ENCODE measurements at regions not wholly inside any gene's neighbourhood (a gene's known extent, or its start where the extent isn't known, plus 50 kb on each side); places are given as distances from the start of the nearest gene placed in this dataset.
A peak's percentile ranks its signal among the peaks of the same experiment; 100 is the strongest.

- Histone ChIP-seq H3K4me3 (ENCODE audit: low read length in 2 of 2) (no peak overlapping the region), H3K27ac (ENCODE audit: low read depth in 2 of 2, low read length in 2 of 2) (no peak overlapping the region), H3K9me3 (ENCODE audit: control insufficient read depth in 2 of 2, low read length in 2 of 2) (no peaks in the 10 kb centered on the region), H3K36me3 (ENCODE audit: control insufficient read depth in 2 of 2, insufficient read depth in 2 of 2, low read length in 2 of 2) (no peaks in the 10 kb centered on the region), H3K9ac (ENCODE audit: low read depth in 1 of 2, low read length in 2 of 2) (no peak overlapping the region), H3K4me1 (ENCODE audit: control insufficient read depth in 2 of 2, insufficient read depth in 2 of 2, low read length in 2 of 2) (peaks cover 0 to 9% of the 10 kb centered on the region in 2 donors), H3K27me3 (ENCODE audit: control insufficient read depth in 2 of 2, insufficient read depth in 2 of 2, low read length in 2 of 2) (no peaks in the 10 kb centered on the region)
Observed at GRCh38 chr13:76797361-76797760, 88.8 kb downstream of the KCTD12 start.

GRCh38 chr13:76796851-76797250, 89.4 kb downstream of the KCTD12 start:
- Histone ChIP-seq H3K36me3 (ENCODE audit: control insufficient read depth in 2 of 2, insufficient read depth in 2 of 2, low read length in 2 of 2) (no peaks in the 10 kb centered on the region), H3K4me1 (ENCODE audit: control insufficient read depth in 2 of 2, insufficient read depth in 2 of 2, low read length in 2 of 2) (peaks cover 0 to 9% of the 10 kb centered on the region in 2 donors), H3K9me3 (ENCODE audit: control insufficient read depth in 2 of 2, low read length in 2 of 2) (no peaks in the 10 kb centered on the region), H3K27ac (ENCODE audit: low read depth in 2 of 2, low read length in 2 of 2) (no peak overlapping the region), H3K27me3 (ENCODE audit: control insufficient read depth in 2 of 2, insufficient read depth in 2 of 2, low read length in 2 of 2) (no peaks in the 10 kb centered on the region), H3K4me3 (ENCODE audit: low read length in 2 of 2) (no peak overlapping the region), H3K9ac (ENCODE audit: low read depth in 1 of 2, low read length in 2 of 2) (no peak overlapping the region)

GRCh38 chr13:76795701-76796695, 90.2 kb downstream of the KCTD12 start:
- no peaks in the 10 kb centered on the region for H3K9me3 ChIP-seq (ENCODE audit: control insufficient read depth in 2 of 2, low read length in 2 of 2)
- H3K9ac ChIP-seq (ENCODE audit: low read depth in 1 of 2, low read length in 2 of 2): no peak overlapping the region
- no peaks in the 10 kb centered on the region for H3K27me3 ChIP-seq (ENCODE audit: control insufficient read depth in 2 of 2, insufficient read depth in 2 of 2, low read length in 2 of 2)
- peaks cover 0 to 9% of the 10 kb centered on the region in 2 donors for H3K4me1 ChIP-seq (ENCODE audit: control insufficient read depth in 2 of 2, insufficient read depth in 2 of 2, low read length in 2 of 2)
- H3K4me3 ChIP-seq (ENCODE audit: low read length in 2 of 2): no peak overlapping the region
- no peak overlapping the region for H3K27ac ChIP-seq (ENCODE audit: low read depth in 2 of 2, low read length in 2 of 2)
- no peaks in the 10 kb centered on the region for H3K36me3 ChIP-seq (ENCODE audit: control insufficient read depth in 2 of 2, insufficient read depth in 2 of 2, low read length in 2 of 2)

- Histone ChIP-seq H3K36me3 (ENCODE audit: control insufficient read depth in 2 of 2, insufficient read depth in 2 of 2, low read length in 2 of 2) (no peaks in the 10 kb centered on the region), H3K27ac (ENCODE audit: low read depth in 2 of 2, low read length in 2 of 2) (peak overlapping the region in 1 of 2 donors; percentile 44), H3K27me3 (ENCODE audit: control insufficient read depth in 2 of 2, insufficient read depth in 2 of 2, low read length in 2 of 2) (no peaks in the 10 kb centered on the region), H3K4me3 (ENCODE audit: low read length in 2 of 2) (no peak overlapping the region), H3K9me3 (ENCODE audit: control insufficient read depth in 2 of 2, low read length in 2 of 2) (no peaks in the 10 kb centered on the region), H3K4me1 (ENCODE audit: control insufficient read depth in 2 of 2, insufficient read depth in 2 of 2, low read length in 2 of 2) (peaks cover 0 to 6% of the 10 kb centered on the region in 2 donors), H3K9ac (ENCODE audit: low read depth in 1 of 2, low read length in 2 of 2) (no peak overlapping the region)
Observed at GRCh38 chr13:76792731-76793347, 93.4 kb downstream of the KCTD12 start.

GRCh38 chr13:76790980-76791819, 95.0 kb downstream of the KCTD12 start:
- Histone ChIP-seq H3K4me1 (ENCODE audit: control insufficient read depth in 2 of 2, insufficient read depth in 2 of 2, low read length in 2 of 2) (peaks cover 0 to 1% of the 10 kb centered on the region in 2 donors), H3K27ac (ENCODE audit: low read depth in 2 of 2, low read length in 2 of 2) (no peak overlapping the region), H3K9ac (ENCODE audit: low read depth in 1 of 2, low read length in 2 of 2) (no peak overlapping the region), H3K4me3 (ENCODE audit: low read length in 2 of 2) (no peak overlapping the region), H3K27me3 (ENCODE audit: control insufficient read depth in 2 of 2, insufficient read depth in 2 of 2, low read length in 2 of 2) (no peaks in the 10 kb centered on the region), H3K9me3 (ENCODE audit: control insufficient read depth in 2 of 2, low read length in 2 of 2) (no peaks in the 10 kb centered on the region), H3K36me3 (ENCODE audit: control insufficient read depth in 2 of 2, insufficient read depth in 2 of 2, low read length in 2 of 2) (no peaks in the 10 kb centered on the region)

- H3K9ac ChIP-seq (ENCODE audit: low read depth in 1 of 2, low read length in 2 of 2): no peak overlapping the region
- no peaks in the 10 kb centered on the region for H3K9me3 ChIP-seq (ENCODE audit: control insufficient read depth in 2 of 2, low read length in 2 of 2)
- H3K4me3 ChIP-seq (ENCODE audit: low read length in 2 of 2): no peak overlapping the region
- H3K27me3 ChIP-seq (ENCODE audit: control insufficient read depth in 2 of 2, insufficient read depth in 2 of 2, low read length in 2 of 2): no peaks in the 10 kb centered on the region
- no peak overlapping the region for H3K27ac ChIP-seq (ENCODE audit: low read depth in 2 of 2, low read length in 2 of 2)
- H3K4me1 ChIP-seq (ENCODE audit: control insufficient read depth in 2 of 2, insufficient read depth in 2 of 2, low read length in 2 of 2): no peaks in the 10 kb centered on the region
- H3K36me3 ChIP-seq (ENCODE audit: control insufficient read depth in 2 of 2, insufficient read depth in 2 of 2, low read length in 2 of 2): no peaks in the 10 kb centered on the region
Observed at GRCh38 chr13:76790526-76790925, 95.7 kb downstream of the KCTD12 start.

GRCh38 chr13:76783798-76784197, 102.4 kb downstream of the KCTD12 start:
- no peaks in the 10 kb centered on the region for H3K4me1 ChIP-seq (ENCODE audit: control insufficient read depth in 2 of 2, insufficient read depth in 2 of 2, low read length in 2 of 2)
- no peak overlapping the region for H3K27ac ChIP-seq (ENCODE audit: low read depth in 2 of 2, low read length in 2 of 2)
- H3K27me3 ChIP-seq (ENCODE audit: control insufficient read depth in 2 of 2, insufficient read depth in 2 of 2, low read length in 2 of 2): no peaks in the 10 kb centered on the region
- H3K9me3 ChIP-seq (ENCODE audit: control insufficient read depth in 2 of 2, low read length in 2 of 2): no peaks in the 10 kb centered on the region
- no peak overlapping the region for H3K9ac ChIP-seq (ENCODE audit: low read depth in 1 of 2, low read length in 2 of 2)
- no peaks in the 10 kb centered on the region for H3K36me3 ChIP-seq (ENCODE audit: control insufficient read depth in 2 of 2, insufficient read depth in 2 of 2, low read length in 2 of 2)
- no peak overlapping the region for H3K4me3 ChIP-seq (ENCODE audit: low read length in 2 of 2)

- H3K4me3 ChIP-seq (ENCODE audit: low read length in 2 of 2): no peak overlapping the region
- no peaks in the 10 kb centered on the region for H3K9me3 ChIP-seq (ENCODE audit: control insufficient read depth in 2 of 2, low read length in 2 of 2)
- no peaks in the 10 kb centered on the region for H3K27me3 ChIP-seq (ENCODE audit: control insufficient read depth in 2 of 2, insufficient read depth in 2 of 2, low read length in 2 of 2)
- no peaks in the 10 kb centered on the region for H3K4me1 ChIP-seq (ENCODE audit: control insufficient read depth in 2 of 2, insufficient read depth in 2 of 2, low read length in 2 of 2)
- no peak overlapping the region for H3K27ac ChIP-seq (ENCODE audit: low read depth in 2 of 2, low read length in 2 of 2)
- no peak overlapping the region for H3K9ac ChIP-seq (ENCODE audit: low read depth in 1 of 2, low read length in 2 of 2)
- H3K36me3 ChIP-seq (ENCODE audit: control insufficient read depth in 2 of 2, insufficient read depth in 2 of 2, low read length in 2 of 2): no peaks in the 10 kb centered on the region
Observed at GRCh38 chr13:76778853-76779252, 107.4 kb downstream of the KCTD12 start.

GRCh38 chr13:76777096-76777495, 109.1 kb downstream of the KCTD12 start:
- no peaks in the 10 kb centered on the region for H3K9me3 ChIP-seq (ENCODE audit: control insufficient read depth in 2 of 2, low read length in 2 of 2)
- no peak overlapping the region for H3K27ac ChIP-seq (ENCODE audit: low read depth in 2 of 2, low read length in 2 of 2)
- no peak overlapping the region for H3K4me3 ChIP-seq (ENCODE audit: low read length in 2 of 2)
- H3K9ac ChIP-seq (ENCODE audit: low read depth in 1 of 2, low read length in 2 of 2): no peak overlapping the region
- H3K36me3 ChIP-seq (ENCODE audit: control insufficient read depth in 2 of 2, insufficient read depth in 2 of 2, low read length in 2 of 2): no peaks in the 10 kb centered on the region
- H3K4me1 ChIP-seq (ENCODE audit: control insufficient read depth in 2 of 2, insufficient read depth in 2 of 2, low read length in 2 of 2): no peaks in the 10 kb centered on the region
- H3K27me3 ChIP-seq (ENCODE audit: control insufficient read depth in 2 of 2, insufficient read depth in 2 of 2, low read length in 2 of 2): no peaks in the 10 kb centered on the region
